Neural cell (in vitro differentiated cells): ENCODE measurements at regions not wholly inside any gene's neighbourhood (a gene's known extent, or its start where the extent isn't known, plus 50 kb on each side); places are given as distances from the start of the nearest gene placed in this dataset.

ENCODE experiments used
- H2AFZ ChIP-seq: fragments of 200-600, 300-800 bp; sonication (generic), shearing (Covaris generic); 2 replicates; pipeline ENCODE4 v1.6.0; 2014; ENCODE audit warnings: low read depth, mild to moderate bottlenecking, antibody characterized with exemption, low read length, moderate library complexity
- H3F3A ChIP-seq: fragments of 200-600 bp; shearing (Covaris generic); 2 replicates; pipeline ENCODE4 v1.6.1; 2016; ENCODE audit warnings: mild to moderate bottlenecking, moderate library complexity, mixed read lengths, antibody characterized with exemption, low read length; ENCODE audit not compliant: insufficient read depth, poor library complexity, severe bottlenecking
- H3K27ac ChIP-seq: fragments of 200-600, 300-800 bp; sonication (generic), shearing (Covaris generic); 2 replicates; pipeline ENCODE4 v1.5.1; 2014; ENCODE audit warnings: mild to moderate bottlenecking, low read length, moderate library complexity
- H3K27me3 ChIP-seq: fragments of 300-800, 200-600 bp; sonication (generic), shearing (Covaris generic); 2 replicates; pipeline ENCODE4 v1.6.0; 2014; ENCODE audit warnings: mild to moderate bottlenecking, low read depth, low read length, moderate library complexity; ENCODE audit not compliant: insufficient read depth
- H3K36me3 ChIP-seq: fragments of 300-800, 200-600 bp; sonication (generic), shearing (Covaris generic); 2 replicates; pipeline ENCODE4 v1.5.1; 2014; ENCODE audit warnings: mild to moderate bottlenecking, antibody characterized with exemption, low read length, moderate library complexity; ENCODE audit not compliant: insufficient read depth
- H3K4me2 ChIP-seq: fragments of 300-800, 200-600 bp; sonication (generic), shearing (Covaris generic); 2 replicates; pipeline ENCODE4 v1.6.0; 2014; ENCODE audit warnings: mild to moderate bottlenecking, low read length
- H3K4me3 ChIP-seq: fragments of 300-800, 200-600 bp; sonication (generic), shearing (Covaris generic); 2 replicates; pipeline ENCODE4 v1.5.1; 2014; ENCODE audit warnings: mild to moderate bottlenecking, low read length, moderate library complexity
- H3K79me2 ChIP-seq: fragments of 200-600 bp; shearing (Covaris generic); replicated peaks from 2 replicates; pipeline ENCODE4 v1.6.0; 2014; ENCODE audit warnings: mild to moderate bottlenecking, low read length, moderate library complexity; ENCODE audit not compliant: insufficient read depth
- H3K9ac ChIP-seq: fragments of 300-800, 200-600 bp; sonication (generic), shearing (Covaris generic); 2 replicates; pipeline ENCODE4 v1.6.1; 2016; ENCODE audit warnings: mild to moderate bottlenecking, low read length, mixed read lengths
- H3K9me2 ChIP-seq: fragments of 200-600 bp; shearing (Covaris generic); 2 replicates; pipeline ENCODE4 v1.6.1; 2016; ENCODE audit warnings: mild to moderate bottlenecking, low read length, mixed read lengths; ENCODE audit not compliant: insufficient read depth
- H3K9me3 ChIP-seq: fragments of 200-600, 300-800 bp; sonication (generic), shearing (Covaris generic); 2 replicates; pipeline ENCODE4 v1.6.1; 2016; ENCODE audit warnings: mild to moderate bottlenecking, mixed run types, low read length, moderate library complexity, mixed read lengths
- H4K20me1 ChIP-seq: fragments of 200-600 bp; shearing (Covaris generic); 2 replicates; pipeline ENCODE4 v1.6.1; 2016; ENCODE audit warnings: mild to moderate bottlenecking, mixed run types; ENCODE audit not compliant: insufficient read depth
- EP300 ChIP-seq: fragments of 450-650 bp; conservative IDR thresholded peaks from 2 replicates; pipeline ENCODE4 v1.6.1; 2014; ENCODE audit warnings: antibody characterized with exemption, mild to moderate bottlenecking, moderate library complexity; ENCODE audit not compliant: poor library complexity, severe bottlenecking
- EZH2 ChIP-seq: fragments of 200-600, 300-800 bp; shearing (Covaris generic), sonication (generic); IDR thresholded peaks from 2 replicates; pipeline ENCODE4 v1.6.1; 2014; ENCODE audit warnings: antibody characterized with exemption, low read length, borderline replicate concordance, mild to moderate bottlenecking; ENCODE audit not compliant: insufficient read depth, poor library complexity, severe bottlenecking
- MXI1 ChIP-seq: fragments of 450-650 bp; conservative IDR thresholded peaks from 2 replicates; pipeline ENCODE4 v1.6.1; 2014; ENCODE audit warnings: antibody characterized with exemption, mild to moderate bottlenecking; ENCODE audit not compliant: poor library complexity, severe bottlenecking
- POLR2AphosphoS5 ChIP-seq: IDR thresholded peaks from 2 replicates; pipeline ENCODE4 v1.6.1; 2012
- RAD21 ChIP-seq: fragments of 450-650 bp; conservative IDR thresholded peaks from 2 replicates; pipeline ENCODE4 v1.6.1; 2014; ENCODE audit warnings: antibody characterized with exemption, mild to moderate bottlenecking, moderate library complexity
- SMC3 ChIP-seq: fragments of 450-650 bp; conservative IDR thresholded peaks from 2 replicates; pipeline ENCODE4 v1.6.1; 2014; ENCODE audit warnings: antibody characterized with exemption, mild to moderate bottlenecking, moderate library complexity; ENCODE audit not compliant: poor library complexity
- TAF1 ChIP-seq: IDR thresholded peaks from 2 replicates; pipeline ENCODE4 v1.6.1; 2012; ENCODE audit warnings: low read depth
- TF ChIP-seq, protein P1 (sequence below): IDR thresholded peaks from 2 replicates; pipeline ENCODE4 v1.6.1; 2012; ENCODE audit warnings: borderline replicate concordance
- TF ChIP-seq, protein P2 (sequence below): fragments of 450-650 bp; IDR thresholded peaks from 2 replicates; pipeline ENCODE4 v1.5.1; 2014; ENCODE audit warnings: antibody characterized with exemption, mild to moderate bottlenecking, moderate library complexity; ENCODE audit not compliant: poor library complexity, severe bottlenecking

DNA sequence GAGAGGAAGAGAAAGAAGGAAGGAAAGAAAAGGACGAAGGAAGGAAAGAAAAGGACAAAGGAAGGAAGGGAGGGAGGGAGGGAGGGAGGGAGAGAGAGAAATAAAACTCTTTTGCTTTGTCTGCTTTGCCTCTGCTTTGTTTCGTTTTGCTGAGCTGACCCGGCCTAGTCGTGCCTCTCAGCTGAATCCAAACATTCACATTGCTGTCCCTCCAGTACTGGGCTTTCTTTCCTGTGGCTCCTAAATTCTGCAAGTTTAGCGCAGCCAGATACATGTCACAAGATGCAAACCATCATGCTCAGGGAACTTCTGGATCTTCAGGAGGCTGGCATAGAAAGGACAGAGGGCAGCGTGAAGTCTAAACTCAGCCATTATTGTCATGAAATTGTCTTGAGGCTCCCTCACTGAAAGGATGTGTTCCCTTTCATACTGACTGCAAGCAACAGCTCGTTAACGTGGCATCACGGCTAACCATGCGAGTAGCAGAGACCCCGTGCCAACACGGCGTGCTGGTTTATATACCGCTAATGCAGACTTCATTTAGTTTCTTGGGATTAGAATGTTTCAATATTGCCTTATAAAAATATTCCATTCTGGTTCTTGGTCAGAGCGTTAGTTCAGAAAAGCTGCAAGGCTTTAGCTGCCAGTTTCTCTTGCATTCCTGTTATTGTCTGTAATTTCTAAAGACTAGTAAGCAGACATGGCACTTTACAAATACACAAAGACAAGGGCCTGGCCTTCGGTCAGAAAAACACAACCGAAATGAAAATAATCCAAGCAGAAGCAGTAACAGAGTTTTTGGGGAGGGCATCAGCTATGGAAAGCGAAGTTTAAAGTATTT is 94.2 kb downstream of the TMEM174 start:
- Histone ChIP-seq H2AFZ (no peak overlapping the region), H3K27ac (no peak overlapping the region), H3K27me3 (peaks cover 12% of the 10 kb centered on the region), H3F3A (no peaks in the 10 kb centered on the region), H4K20me1 (no peaks in the 10 kb centered on the region), H3K4me2 (no peak overlapping the region), H3K79me2 (no peaks in the 10 kb centered on the region), H3K9ac (no peak overlapping the region), H3K9me2 (no peaks in the 10 kb centered on the region), H3K36me3 (no peaks in the 10 kb centered on the region), H3K9me3 (no peaks in the 10 kb centered on the region), H3K4me3 (no peak overlapping the region)
- TF ChIP-seq SMC3 (no peak), RAD21 (no peak), MXI1 (no peak), EP300 (no peak), POLR2AphosphoS5 (no peak), EZH2 (no peak)
- TF ChIP-seq, protein P1, sequence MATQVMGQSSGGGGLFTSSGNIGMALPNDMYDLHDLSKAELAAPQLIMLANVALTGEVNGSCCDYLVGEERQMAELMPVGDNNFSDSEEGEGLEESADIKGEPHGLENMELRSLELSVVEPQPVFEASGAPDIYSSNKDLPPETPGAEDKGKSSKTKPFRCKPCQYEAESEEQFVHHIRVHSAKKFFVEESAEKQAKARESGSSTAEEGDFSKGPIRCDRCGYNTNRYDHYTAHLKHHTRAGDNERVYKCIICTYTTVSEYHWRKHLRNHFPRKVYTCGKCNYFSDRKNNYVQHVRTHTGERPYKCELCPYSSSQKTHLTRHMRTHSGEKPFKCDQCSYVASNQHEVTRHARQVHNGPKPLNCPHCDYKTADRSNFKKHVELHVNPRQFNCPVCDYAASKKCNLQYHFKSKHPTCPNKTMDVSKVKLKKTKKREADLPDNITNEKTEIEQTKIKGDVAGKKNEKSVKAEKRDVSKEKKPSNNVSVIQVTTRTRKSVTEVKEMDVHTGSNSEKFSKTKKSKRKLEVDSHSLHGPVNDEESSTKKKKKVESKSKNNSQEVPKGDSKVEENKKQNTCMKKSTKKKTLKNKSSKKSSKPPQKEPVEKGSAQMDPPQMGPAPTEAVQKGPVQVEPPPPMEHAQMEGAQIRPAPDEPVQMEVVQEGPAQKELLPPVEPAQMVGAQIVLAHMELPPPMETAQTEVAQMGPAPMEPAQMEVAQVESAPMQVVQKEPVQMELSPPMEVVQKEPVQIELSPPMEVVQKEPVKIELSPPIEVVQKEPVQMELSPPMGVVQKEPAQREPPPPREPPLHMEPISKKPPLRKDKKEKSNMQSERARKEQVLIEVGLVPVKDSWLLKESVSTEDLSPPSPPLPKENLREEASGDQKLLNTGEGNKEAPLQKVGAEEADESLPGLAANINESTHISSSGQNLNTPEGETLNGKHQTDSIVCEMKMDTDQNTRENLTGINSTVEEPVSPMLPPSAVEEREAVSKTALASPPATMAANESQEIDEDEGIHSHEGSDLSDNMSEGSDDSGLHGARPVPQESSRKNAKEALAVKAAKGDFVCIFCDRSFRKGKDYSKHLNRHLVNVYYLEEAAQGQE = no peak

DNA sequence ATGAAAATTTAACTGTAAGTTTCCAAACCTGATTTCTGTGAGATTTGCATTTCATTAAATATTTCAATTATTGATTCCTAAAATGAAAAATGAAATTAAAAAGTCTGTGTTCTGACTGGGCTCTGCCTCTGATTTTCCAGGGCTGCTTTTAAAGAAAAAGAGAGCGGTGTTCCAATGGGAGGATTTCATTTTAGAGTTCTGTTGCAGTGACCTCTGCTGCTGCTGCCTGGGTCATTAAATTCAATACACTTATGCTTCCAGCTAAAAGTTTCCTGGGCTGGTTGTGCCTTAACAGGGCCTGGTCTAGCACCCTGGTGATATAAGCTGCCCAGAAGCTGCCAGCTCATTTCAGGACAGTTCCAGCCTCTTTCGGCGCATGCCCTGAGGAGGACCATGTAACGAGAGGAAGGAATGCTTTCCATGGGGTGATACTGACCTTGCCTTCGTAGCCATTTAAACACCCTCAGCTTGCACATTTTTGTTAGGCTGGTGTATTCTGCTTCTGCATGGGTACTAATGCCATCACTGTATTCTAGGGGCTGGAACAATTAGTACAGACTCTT is 93.3 kb downstream of the TMEM174 start:
- Histone ChIP-seq H2AFZ (no peak overlapping the region), H3K27ac (no peak overlapping the region), H3F3A (no peaks in the 10 kb centered on the region), H4K20me1 (no peaks in the 10 kb centered on the region), H3K9ac (no peak overlapping the region), H3K9me3 (no peaks in the 10 kb centered on the region), H3K9me2 (no peaks in the 10 kb centered on the region), H3K4me2 (no peak overlapping the region), H3K79me2 (no peaks in the 10 kb centered on the region), H3K27me3 (peaks cover 12% of the 10 kb centered on the region), H3K4me3 (no peak overlapping the region), H3K36me3 (no peaks in the 10 kb centered on the region)
- TF ChIP-seq TAF1 (no peak), RAD21 (no peak), MXI1 (no peak), EP300 (no peak), SMC3 (no peak), EZH2 (no peak), POLR2AphosphoS5 (no peak)
- TF ChIP-seq, protein P2, sequence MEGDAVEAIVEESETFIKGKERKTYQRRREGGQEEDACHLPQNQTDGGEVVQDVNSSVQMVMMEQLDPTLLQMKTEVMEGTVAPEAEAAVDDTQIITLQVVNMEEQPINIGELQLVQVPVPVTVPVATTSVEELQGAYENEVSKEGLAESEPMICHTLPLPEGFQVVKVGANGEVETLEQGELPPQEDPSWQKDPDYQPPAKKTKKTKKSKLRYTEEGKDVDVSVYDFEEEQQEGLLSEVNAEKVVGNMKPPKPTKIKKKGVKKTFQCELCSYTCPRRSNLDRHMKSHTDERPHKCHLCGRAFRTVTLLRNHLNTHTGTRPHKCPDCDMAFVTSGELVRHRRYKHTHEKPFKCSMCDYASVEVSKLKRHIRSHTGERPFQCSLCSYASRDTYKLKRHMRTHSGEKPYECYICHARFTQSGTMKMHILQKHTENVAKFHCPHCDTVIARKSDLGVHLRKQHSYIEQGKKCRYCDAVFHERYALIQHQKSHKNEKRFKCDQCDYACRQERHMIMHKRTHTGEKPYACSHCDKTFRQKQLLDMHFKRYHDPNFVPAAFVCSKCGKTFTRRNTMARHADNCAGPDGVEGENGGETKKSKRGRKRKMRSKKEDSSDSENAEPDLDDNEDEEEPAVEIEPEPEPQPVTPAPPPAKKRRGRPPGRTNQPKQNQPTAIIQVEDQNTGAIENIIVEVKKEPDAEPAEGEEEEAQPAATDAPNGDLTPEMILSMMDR = no peak
- TF ChIP-seq, protein P1 = no peak
